OCI-LY7 (cell line): ENCODE measurements at regions not wholly inside any gene's neighbourhood (a gene's known extent, or its start where the extent isn't known, plus 50 kb on each side); places are given as distances from the start of the nearest gene placed in this dataset.

Experiments
- BruUV-seq: library from RNA; stranded (reverse); fragments of 400-500 nt; replicated peaks from 2 replicates; lab custom pipeline; 2021; lab: Mats Ljungman, UMichigan
- CTCF ChIA-PET: fragments of 300-600 bp; sonication (Branson Sonifier 250); formaldehyde crosslinking; loops from one replicate; lab custom pipeline; 2022; ENCODE audit warnings: antibody characterized with exemption; ENCODE audit not compliant: unreplicated experiment; lab: Charles Lee
- POLR2A ChIA-PET: fragments of 300-600 bp; sonication (Branson Sonifier 250); formaldehyde crosslinking; loops from one replicate; lab custom pipeline; 2022; ENCODE audit warnings: antibody characterized with exemption; lab: Charles Lee
- DNase-seq: peaks from one replicate; pipeline ENCODE4 v3.0.0-alpha.2; 2015; ENCODE audit warnings: low spot score
- H2AFZ ChIP-seq: fragments of 200-600 bp; sonication (generic), shearing (Covaris generic); 2 replicates; pipeline ENCODE4 v1.6.1; 2014; ENCODE audit warnings: mild to moderate bottlenecking, antibody characterized with exemption, low read length, moderate library complexity
- H3K27ac ChIP-seq: fragments of 200-600 bp; sonication (generic); 2 replicates; pipeline ENCODE4 v1.5.1; 2014; ENCODE audit warnings: mixed run types, low read depth, mild to moderate bottlenecking, moderate library complexity, low read length, inconsistent platforms; ENCODE audit not compliant: poor library complexity, severe bottlenecking
- H3K36me3 ChIP-seq: fragments of 200-600 bp; sonication (generic); 2 replicates; pipeline ENCODE4 v1.6.1; 2014; ENCODE audit warnings: mild to moderate bottlenecking, antibody characterized with exemption, low read length, moderate library complexity, mixed read lengths; ENCODE audit not compliant: insufficient read depth
- H3K4me1 ChIP-seq: fragments of 200-600 bp; sonication (generic); 2 replicates; pipeline ENCODE4 v1.5.1; 2014; ENCODE audit warnings: mild to moderate bottlenecking, low read length; ENCODE audit not compliant: insufficient read depth, poor library complexity, severe bottlenecking
- H3K4me2 ChIP-seq: fragments of 200-600 bp; sonication (generic); 2 replicates; pipeline ENCODE4 v1.6.1; 2014; ENCODE audit warnings: mild to moderate bottlenecking, low read length
- H3K4me3 ChIP-seq: fragments of 200-600 bp; sonication (generic); 2 replicates; pipeline ENCODE4 v1.5.1; 2014; ENCODE audit warnings: mild to moderate bottlenecking, low read depth, low read length; ENCODE audit not compliant: poor library complexity, severe bottlenecking
- H3K79me2 ChIP-seq: fragments of 200-600 bp; sonication (generic); 2 replicates; pipeline ENCODE4 v1.6.1; 2016; ENCODE audit warnings: low read depth, mild to moderate bottlenecking, low read length, moderate library complexity, mixed read lengths; ENCODE audit not compliant: insufficient read depth
- H3K9me2 ChIP-seq: fragments of 200-600 bp; sonication (generic); 2 replicates; pipeline ENCODE4 v1.6.1; 2016; ENCODE audit warnings: mild to moderate bottlenecking, low read length, mixed read lengths; ENCODE audit not compliant: insufficient read depth
- H3K9me3 ChIP-seq: fragments of 200-600 bp; sonication (generic); 2 replicates; pipeline ENCODE4 v1.6.1; 2014; ENCODE audit warnings: mild to moderate bottlenecking, mixed run types, low read length, mixed read lengths
- H4K20me1 ChIP-seq: fragments of 200-600 bp; sonication (generic); 2 replicates; pipeline ENCODE4 v1.6.1; 2014; ENCODE audit warnings: mild to moderate bottlenecking, antibody characterized with exemption, low read length, moderate library complexity, mixed read lengths; ENCODE audit not compliant: insufficient read depth
- EZH2phosphoT487 ChIP-seq: fragments of 200-600 bp; sonication (generic); IDR thresholded peaks from 2 replicates; pipeline ENCODE4 v1.6.1; 2018; ENCODE audit warnings: low read depth, borderline replicate concordance, mild to moderate bottlenecking, mixed run types, antibody characterized with exemption, low read length, moderate library complexity, mixed read lengths
- intact Hi-C: fragments of 100-400 bp; cut with micrococcal nuclease; formaldehyde crosslinking; loops from one replicate; pipeline ENCODE4 v1.10.0; 2022; ENCODE audit not compliant: unreplicated experiment
- TF ChIP-seq, protein P1 (sequence below): fragments of 200-600 bp; sonication (generic); conservative IDR thresholded peaks from 2 replicates; pipeline ENCODE4 v1.5.1; 2014; ENCODE audit warnings: mild to moderate bottlenecking, antibody characterized with exemption, low read length, moderate library complexity, mixed read lengths

DNA sequence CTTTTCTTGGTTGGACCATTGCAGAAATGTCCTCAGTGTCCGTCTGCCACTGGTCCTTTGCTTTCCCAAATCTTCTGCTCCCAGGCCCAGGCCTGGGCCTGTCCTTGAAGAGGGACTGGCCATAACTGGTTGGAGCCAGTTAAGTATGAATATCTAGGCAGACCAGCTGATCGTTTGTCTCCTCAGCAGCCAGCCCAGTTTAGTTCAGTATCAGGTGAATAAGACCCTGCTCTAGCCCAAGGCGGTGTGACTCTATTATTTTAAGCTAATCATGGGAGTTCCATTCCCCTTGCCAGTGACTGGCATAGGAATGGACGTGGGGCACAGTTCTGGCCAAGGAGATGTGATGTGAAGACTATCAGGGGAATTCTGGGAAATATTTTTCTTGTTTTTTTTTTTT lies 73.9 kb upstream of the RASGRF1 start:
- H3K4me2 ChIP-seq = no peak overlapping the region
- no peaks in the 10 kb centered on the region for H3K9me2 ChIP-seq
- no peaks in the 10 kb centered on the region for H3K36me3 ChIP-seq
- TF ChIP-seq, protein P1, sequence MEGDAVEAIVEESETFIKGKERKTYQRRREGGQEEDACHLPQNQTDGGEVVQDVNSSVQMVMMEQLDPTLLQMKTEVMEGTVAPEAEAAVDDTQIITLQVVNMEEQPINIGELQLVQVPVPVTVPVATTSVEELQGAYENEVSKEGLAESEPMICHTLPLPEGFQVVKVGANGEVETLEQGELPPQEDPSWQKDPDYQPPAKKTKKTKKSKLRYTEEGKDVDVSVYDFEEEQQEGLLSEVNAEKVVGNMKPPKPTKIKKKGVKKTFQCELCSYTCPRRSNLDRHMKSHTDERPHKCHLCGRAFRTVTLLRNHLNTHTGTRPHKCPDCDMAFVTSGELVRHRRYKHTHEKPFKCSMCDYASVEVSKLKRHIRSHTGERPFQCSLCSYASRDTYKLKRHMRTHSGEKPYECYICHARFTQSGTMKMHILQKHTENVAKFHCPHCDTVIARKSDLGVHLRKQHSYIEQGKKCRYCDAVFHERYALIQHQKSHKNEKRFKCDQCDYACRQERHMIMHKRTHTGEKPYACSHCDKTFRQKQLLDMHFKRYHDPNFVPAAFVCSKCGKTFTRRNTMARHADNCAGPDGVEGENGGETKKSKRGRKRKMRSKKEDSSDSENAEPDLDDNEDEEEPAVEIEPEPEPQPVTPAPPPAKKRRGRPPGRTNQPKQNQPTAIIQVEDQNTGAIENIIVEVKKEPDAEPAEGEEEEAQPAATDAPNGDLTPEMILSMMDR = no peak
- TF ChIP-seq EZH2phosphoT487 = no peak
- no peaks in the 10 kb centered on the region for H3K9me3 ChIP-seq
- ChIA-PET CTCF (no interaction called here), POLR2A (no interaction called here)
- intact Hi-C loops = no loop called here
- BruUV-seq = no TSS peak
- DNase-seq = no peak
- no peaks in the 10 kb centered on the region for H3K79me2 ChIP-seq
- peaks cover 4% of the 10 kb centered on the region for H3K4me1 ChIP-seq
- no peaks in the 10 kb centered on the region for H4K20me1 ChIP-seq
- H2AFZ ChIP-seq = no peak overlapping the region
- H3K4me3 ChIP-seq = no peak overlapping the region
- no peak overlapping the region for H3K27ac ChIP-seq

GRCh38 chr15:79164043-79164442 lies 73.5 kb upstream of the RASGRF1 start:
- Histone ChIP-seq H3K79me2 (no peaks in the 10 kb centered on the region), H3K4me3 (no peak overlapping the region), H4K20me1 (no peaks in the 10 kb centered on the region), H3K4me1 (peaks cover 4% of the 10 kb centered on the region), H3K27ac (no peak overlapping the region), H2AFZ (no peak overlapping the region), H3K9me3 (no peaks in the 10 kb centered on the region), H3K9me2 (no peaks in the 10 kb centered on the region), H3K4me2 (no peak overlapping the region), H3K36me3 (no peaks in the 10 kb centered on the region)
- CTCF ChIA-PET = no interaction called here
- POLR2A ChIA-PET = no interaction called here
- no TSS peak for BruUV-seq
- intact Hi-C loops = no loop called here
- TF ChIP-seq, protein P1 = no peak
- TF ChIP-seq EZH2phosphoT487 = no peak
- DNase-seq = no peak

DNA sequence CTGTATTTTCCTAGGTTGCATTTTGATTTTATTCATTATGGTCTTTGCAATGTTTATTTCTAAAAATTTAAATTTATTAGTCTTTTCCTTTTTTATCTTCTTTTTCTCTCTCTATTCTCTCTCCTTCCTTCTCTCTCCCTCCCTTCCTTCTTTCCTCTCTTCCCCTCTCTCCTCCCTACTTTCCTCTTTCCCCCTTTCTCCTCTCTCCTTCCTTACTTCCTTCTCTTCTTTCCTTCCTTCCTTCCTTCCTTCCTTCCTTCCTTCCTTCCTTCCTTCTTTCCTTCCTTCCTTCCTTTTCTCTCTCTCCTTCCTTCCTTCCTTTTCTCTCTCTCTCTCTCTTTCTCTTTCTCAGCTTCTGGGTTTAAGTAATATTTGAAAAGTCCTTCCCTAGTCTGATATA lies 72.8 kb upstream of the RASGRF1 start:
- intact Hi-C loops = no loop called here
- no peak for DNase-seq
- Histone ChIP-seq H3K4me3 (no peak overlapping the region), H4K20me1 (no peaks in the 10 kb centered on the region), H3K9me2 (no peaks in the 10 kb centered on the region), H2AFZ (no peak overlapping the region), H3K36me3 (no peaks in the 10 kb centered on the region), H3K79me2 (no peaks in the 10 kb centered on the region), H3K4me2 (no peak overlapping the region), H3K27ac (no peak overlapping the region), H3K9me3 (no peaks in the 10 kb centered on the region), H3K4me1 (peaks cover 4% of the 10 kb centered on the region)
- CTCF ChIA-PET = no interaction called here
- BruUV-seq = no TSS peak
- POLR2A ChIA-PET = no interaction called here
- TF ChIP-seq, protein P1 = no peak
- no peak for TF ChIP-seq EZH2phosphoT487
